ENCODE measurements at regions not wholly inside any gene's neighbourhood (a gene's known extent, or its start where the extent isn't known, plus 50 kb on each side); places are given as distances from the start of the nearest gene placed in this dataset.
"Not testable (repeated sequence)": the region's sequence is repeated elsewhere in the genome, so short reads cannot be mapped to it uniquely, and the experiment has no call there.

DNA sequence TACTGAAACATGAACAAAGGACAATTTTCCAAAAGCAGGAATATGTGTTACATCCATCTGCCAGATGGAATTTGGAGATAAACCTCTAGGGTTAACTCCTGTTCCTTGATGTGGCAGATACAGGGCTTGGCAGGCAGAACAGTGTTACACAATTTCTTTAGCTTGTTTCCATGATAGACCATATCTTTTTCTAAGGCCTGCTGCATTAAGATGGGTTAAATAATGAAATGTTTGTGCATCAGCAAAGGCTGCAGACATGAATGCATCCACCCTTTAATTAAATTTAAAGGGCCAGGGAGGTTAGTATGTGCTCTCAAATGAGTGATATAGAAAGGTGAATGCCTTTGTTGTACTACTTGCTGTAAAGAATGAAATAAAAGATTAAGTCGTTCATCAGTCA, 50.1 kb upstream of the WDR44 start:
- not testable (repeated sequence) for TF ChIP-seq POLR2A (IDR thresholded peaks at IDR 0.05; ENCODE audit: low read length); GATA1 (IDR thresholded peaks at IDR 0.05; ENCODE audit: low read depth, low read length)
